Skeletal muscle satellite cell (primary cell): ENCODE measurements at regions not wholly inside any gene's neighbourhood (a gene's known extent, or its start where the extent isn't known, plus 50 kb on each side); places are given as distances from the start of the nearest gene placed in this dataset.

Source experiments
- H3K27me3 ChIP-seq: 2 replicates; pipeline ENCODE4 v1.7.0; 2013; ENCODE audit warnings: low read length; ENCODE audit not compliant: control insufficient read depth, insufficient read depth
- H3K36me3 ChIP-seq: 2 replicates; pipeline ENCODE4 v1.7.0; 2013; ENCODE audit warnings: mild to moderate bottlenecking, control low read depth, low read length; ENCODE audit not compliant: insufficient read depth
- H3K4me1 ChIP-seq: 2 replicates; pipeline ENCODE4 v1.7.0; 2013; ENCODE audit warnings: low read length; ENCODE audit not compliant: control insufficient read depth, insufficient read depth
- H3K4me2 ChIP-seq: 2 replicates; pipeline ENCODE4 v1.7.0; 2013; ENCODE audit warnings: mild to moderate bottlenecking, low read length
- H3K4me3 ChIP-seq: 2 replicates; pipeline ENCODE4 v1.7.0; 2013; ENCODE audit warnings: low read length
- H3K9ac ChIP-seq: 2 replicates; pipeline ENCODE4 v1.7.0; 2013; ENCODE audit warnings: mild to moderate bottlenecking, low read depth, low read length, moderate library complexity
- H3K9me3 ChIP-seq: replicated peaks from 2 replicates; pipeline ENCODE4 v1.7.0; 2013; ENCODE audit warnings: mild to moderate bottlenecking, control low read depth, low read length

- H3K36me3 ChIP-seq, result no peaks in the 10 kb centered on the region
- no peak overlapping the region for H3K4me2 ChIP-seq
- no peak overlapping the region for H3K4me3 ChIP-seq
- H3K4me1 ChIP-seq, result no peaks in the 10 kb centered on the region
- H3K27me3 ChIP-seq, result peaks cover 14% of the 10 kb centered on the region
- H3K9me3 ChIP-seq, result no peaks in the 10 kb centered on the region
- no peak overlapping the region for H3K9ac ChIP-seq
These were observed 202.5 kb upstream of the TLE3 start for GRCh38 chr15:70299931-70300869.

- Histone ChIP-seq H3K36me3 (no peaks in the 10 kb centered on the region), H3K4me3 (no peak overlapping the region), H3K4me2 (no peak overlapping the region), H3K4me1 (no peaks in the 10 kb centered on the region), H3K27me3 (peaks cover 25% of the 10 kb centered on the region), H3K9ac (no peak overlapping the region), H3K9me3 (no peaks in the 10 kb centered on the region)
These were observed 199.8 kb upstream of the TLE3 start for GRCh38 chr15:70297465-70298058.

GRCh38 chr15:70294731-70295305 is 197.1 kb upstream of the TLE3 start:
- peaks cover 30% of the 10 kb centered on the region for H3K27me3 ChIP-seq
- H3K4me1 ChIP-seq, result no peaks in the 10 kb centered on the region
- no peak overlapping the region for H3K4me3 ChIP-seq
- no peak overlapping the region for H3K4me2 ChIP-seq
- H3K9me3 ChIP-seq, result no peaks in the 10 kb centered on the region
- no peak overlapping the region for H3K9ac ChIP-seq
- H3K36me3 ChIP-seq, result no peaks in the 10 kb centered on the region

- Histone ChIP-seq H3K9ac (no peak overlapping the region), H3K4me1 (no peaks in the 10 kb centered on the region), H3K27me3 (peaks cover 38% of the 10 kb centered on the region), H3K4me3 (no peak overlapping the region), H3K9me3 (no peaks in the 10 kb centered on the region), H3K4me2 (no peak overlapping the region), H3K36me3 (no peaks in the 10 kb centered on the region)
These were observed 196.1 kb upstream of the TLE3 start for GRCh38 chr15:70293591-70294470.

GRCh38 chr15:70293138-70293537 is 195.4 kb upstream of the TLE3 start:
- peaks cover 38% of the 10 kb centered on the region for H3K27me3 ChIP-seq

GRCh38 chr15:70292076-70292760 is 194.5 kb upstream of the TLE3 start:
- H3K4me2 ChIP-seq, result no peak overlapping the region
- peaks cover 38% of the 10 kb centered on the region for H3K27me3 ChIP-seq

More at GRCh38 chr15:70293138-70293537, 195.4 kb upstream of the TLE3 start:
- Histone ChIP-seq H3K9ac (no peak overlapping the region), H3K4me2 (no peak overlapping the region), H3K4me3 (no peak overlapping the region), H3K36me3 (no peaks in the 10 kb centered on the region), H3K4me1 (no peaks in the 10 kb centered on the region), H3K9me3 (no peaks in the 10 kb centered on the region)

GRCh38 chr15:70291305-70292075 is 193.8 kb upstream of the TLE3 start:
- Histone ChIP-seq H3K9me3 (no peaks in the 10 kb centered on the region), H3K4me1 (no peaks in the 10 kb centered on the region), H3K9ac (no peak overlapping the region), H3K27me3 (peaks cover 35% of the 10 kb centered on the region), H3K4me3 (no peak overlapping the region), H3K4me2 (no peak overlapping the region), H3K36me3 (no peaks in the 10 kb centered on the region)

More at GRCh38 chr15:70292076-70292760, 194.5 kb upstream of the TLE3 start:
- Histone ChIP-seq H3K4me3 (no peak overlapping the region), H3K9ac (no peak overlapping the region), H3K4me1 (no peaks in the 10 kb centered on the region), H3K9me3 (no peaks in the 10 kb centered on the region), H3K36me3 (no peaks in the 10 kb centered on the region)

- Histone ChIP-seq H3K4me1 (no peaks in the 10 kb centered on the region), H3K9ac (no peak overlapping the region), H3K9me3 (no peaks in the 10 kb centered on the region), H3K27me3 (peaks cover 38% of the 10 kb centered on the region), H3K36me3 (no peaks in the 10 kb centered on the region), H3K4me2 (no peak overlapping the region), H3K4me3 (no peak overlapping the region)
These were observed 193.0 kb upstream of the TLE3 start for GRCh38 chr15:70290708-70291107.

GRCh38 chr15:70289191-70289955 is 191.7 kb upstream of the TLE3 start:
- peaks cover 34% of the 10 kb centered on the region for H3K27me3 ChIP-seq
- no peak overlapping the region for H3K4me3 ChIP-seq
- H3K4me2 ChIP-seq, result no peak overlapping the region
- no peaks in the 10 kb centered on the region for H3K9me3 ChIP-seq
- H3K9ac ChIP-seq, result no peak overlapping the region
- no peaks in the 10 kb centered on the region for H3K4me1 ChIP-seq
- H3K36me3 ChIP-seq, result no peaks in the 10 kb centered on the region
